Natural killer cell treated with Interleukin-12 subunit alpha and Interleukin-12 subunit beta and Interleukin-15 and Interleukin-18, amount 100 ng/mL, for 72 hours (primary cell): ENCODE measurements at regions not wholly inside any gene's neighbourhood (a gene's known extent, or its start where the extent isn't known, plus 50 kb on each side); places are given as distances from the start of the nearest gene placed in this dataset.

Experiments used
- ATAC-seq, 2 donors: fragments of 150-1000 bp; cut with Tn5 transposase in 1 of 2; sonication (Bioruptor Pico), chemical (Tn5 transposase) in 1 of 2; 2 replicates each; pipeline ENCODE4 v1.10.0; 2021
- DNase-seq: peaks from one replicate; pipeline ENCODE4 v3.0.0; 2022; ENCODE audit warnings: low spot score
- H3K27ac Mint-ChIP-seq, 2 donors: 1 replicate in 1 of 2; 2 replicates in 1 of 2; pipeline ENCODE4 v1.8.0; 2022; ENCODE audit warnings: mixed read lengths in 2 of 2, mild to moderate bottlenecking in 1 of 2, moderate library complexity in 1 of 2
- H3K27me3 Mint-ChIP-seq, 2 donors: 1 replicate in 1 of 2; 2 replicates in 1 of 2; pipeline ENCODE4 v1.8.0; 2022; ENCODE audit warnings: mixed read lengths in 2 of 2
- H3K36me3 Mint-ChIP-seq: one replicate; pipeline ENCODE4 v1.8.0; 2022; ENCODE audit warnings: mixed read lengths
- H3K4me1 Mint-ChIP-seq, 2 donors: 1 replicate in 1 of 2; 2 replicates in 1 of 2; pipeline ENCODE4 v1.8.0; 2022; ENCODE audit warnings: low read depth in 2 of 2, mixed read lengths in 2 of 2, mild to moderate bottlenecking in 1 of 2
- H3K4me3 Mint-ChIP-seq: one replicate; pipeline ENCODE4 v1.8.0; 2022; ENCODE audit warnings: mixed read lengths
- H3K9me3 Mint-ChIP-seq: 2 replicates; pipeline ENCODE4 v1.8.0; 2022; ENCODE audit warnings: mixed read lengths

DNA sequence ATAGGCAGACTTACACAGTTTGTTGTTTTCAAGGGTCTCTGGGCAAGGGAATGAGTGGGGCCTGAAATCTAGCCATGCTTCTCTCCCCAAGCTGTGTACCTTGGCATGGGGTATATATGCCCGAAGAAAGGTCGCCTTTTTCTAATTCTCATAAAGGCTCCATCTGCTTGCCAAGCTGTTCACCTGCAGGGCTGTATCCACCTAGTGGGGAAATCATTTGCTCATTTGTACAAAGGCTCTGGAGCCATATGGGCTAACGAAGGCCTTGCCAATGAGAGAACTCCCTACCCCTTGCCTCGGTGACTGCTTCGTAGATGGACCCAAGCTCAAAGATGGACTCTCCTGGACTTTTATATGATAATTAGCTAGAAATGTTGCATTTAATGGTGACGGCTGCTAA, 1097.0 kb downstream of the PDHA2 start:
- H3K36me3 Mint-ChIP-seq, result peaks cover 4% of the 10 kb centered on the region
- no peak overlapping the region for H3K4me3 Mint-ChIP-seq
- no peak for DNase-seq
- no peaks in the 10 kb centered on the region for H3K27me3 Mint-ChIP-seq
- no peaks in the 10 kb centered on the region for H3K4me1 Mint-ChIP-seq
- H3K9me3 Mint-ChIP-seq, result peaks cover 22% of the 10 kb centered on the region
- H3K27ac Mint-ChIP-seq, result no peak overlapping the region
- no peak for ATAC-seq

DNA sequence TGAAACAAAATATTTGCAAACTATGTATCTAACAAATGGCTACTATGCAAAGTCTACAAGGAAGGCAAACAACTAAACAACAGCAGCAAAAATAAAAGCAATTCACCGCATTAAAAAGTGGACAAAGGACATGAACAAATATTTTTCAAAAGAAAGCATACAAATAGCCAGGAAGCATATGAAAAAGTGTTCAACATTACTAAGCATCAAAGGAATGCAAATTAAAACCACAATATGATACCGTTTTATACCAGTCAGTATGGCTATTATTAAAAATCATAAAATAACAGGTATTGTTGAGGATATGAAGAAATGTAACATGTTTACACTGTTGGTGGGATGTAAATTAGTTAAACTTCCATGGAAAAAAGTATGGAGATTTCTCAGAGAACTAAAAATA, 1106.7 kb downstream of the PDHA2 start:
- Mint-ChIP-seq H3K27me3 (no peaks in the 10 kb centered on the region), H3K27ac (no peak overlapping the region), H3K9me3 (peaks cover 22% of the 10 kb centered on the region), H3K4me1 (no peaks in the 10 kb centered on the region), H3K4me3 (no peak overlapping the region), H3K36me3 (no peaks in the 10 kb centered on the region)
- DNase-seq (no peak), ATAC-seq (no peak)

DNA sequence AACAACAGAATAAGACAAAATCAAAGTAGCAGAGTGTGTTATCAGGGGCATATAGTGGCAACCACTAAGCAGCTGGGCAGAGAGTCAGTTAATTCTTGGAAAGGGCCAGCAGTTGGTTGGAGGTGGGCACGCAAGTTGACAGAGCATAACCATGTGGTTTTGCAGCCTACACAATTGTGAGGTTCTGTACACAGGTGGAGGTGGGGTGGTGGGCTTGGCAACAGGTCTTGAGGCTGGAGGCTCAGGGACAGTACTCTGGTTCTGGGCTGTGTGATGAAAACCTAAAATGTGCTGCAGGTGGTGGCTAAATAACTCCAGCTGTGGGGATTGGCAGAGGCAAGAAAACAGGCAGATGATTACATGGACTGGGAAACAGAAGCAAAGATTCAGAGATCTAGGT, 1112.7 kb downstream of the PDHA2 start:
- no peak overlapping the region for H3K4me3 Mint-ChIP-seq
- H3K27ac Mint-ChIP-seq, result no peak overlapping the region
- peaks cover 16% of the 10 kb centered on the region for H3K9me3 Mint-ChIP-seq

DNA sequence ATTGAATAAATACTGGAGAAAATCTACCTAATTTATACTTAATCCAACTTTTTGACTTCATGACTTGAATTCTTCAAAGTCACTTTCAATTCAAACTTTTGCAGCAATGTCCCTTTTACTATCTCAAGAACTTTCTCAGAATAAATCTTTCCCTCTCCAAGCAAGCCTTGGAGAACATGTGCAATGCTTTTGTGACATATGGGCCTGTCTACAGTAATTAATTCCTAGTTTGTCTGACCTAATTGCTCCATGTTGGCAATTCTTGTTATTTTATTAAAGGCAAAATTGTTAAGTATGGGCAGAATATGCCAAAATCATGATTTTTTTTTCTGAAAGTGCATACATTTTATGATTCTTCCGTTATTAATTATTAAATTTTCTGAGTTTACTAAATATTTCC, 1115.3 kb downstream of the PDHA2 start:
- H3K27me3 Mint-ChIP-seq, result no peaks in the 10 kb centered on the region
- no peak overlapping the region for H3K4me3 Mint-ChIP-seq
- H3K36me3 Mint-ChIP-seq, result no peaks in the 10 kb centered on the region
- no peak for ATAC-seq
- H3K4me1 Mint-ChIP-seq, result no peaks in the 10 kb centered on the region
- no peak overlapping the region for H3K27ac Mint-ChIP-seq
- H3K9me3 Mint-ChIP-seq, result peaks cover 10% of the 10 kb centered on the region
- DNase-seq, result no peak

More for the DNA sequence above, 1112.7 kb downstream of the PDHA2 start:
- Mint-ChIP-seq H3K36me3 (no peaks in the 10 kb centered on the region), H3K27me3 (no peaks in the 10 kb centered on the region), H3K4me1 (no peaks in the 10 kb centered on the region)
- ATAC-seq (no peak), DNase-seq (no peak)

DNA sequence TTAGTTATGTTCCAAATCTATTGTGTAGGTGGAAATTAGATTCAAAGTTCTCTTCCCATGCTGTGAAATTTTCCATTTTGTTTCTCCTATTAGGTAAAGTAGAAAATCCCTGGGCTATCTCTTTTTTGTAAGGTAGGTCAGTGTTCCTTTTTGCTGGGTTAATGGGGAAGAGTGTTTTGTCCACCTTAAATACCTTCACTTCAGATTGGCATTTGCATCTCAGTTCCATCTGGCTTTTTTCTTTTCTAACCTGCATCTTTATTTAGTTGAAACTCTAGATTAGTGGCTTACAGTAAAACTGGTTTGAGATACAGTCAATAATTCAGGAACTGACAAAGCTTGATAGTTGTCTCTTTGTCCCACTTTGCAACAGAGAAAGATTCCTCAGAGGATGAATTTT, 1115.8 kb downstream of the PDHA2 start:
- Mint-ChIP-seq H3K27me3 (no peaks in the 10 kb centered on the region), H3K4me3 (no peak overlapping the region), H3K9me3 (peaks cover 10% of the 10 kb centered on the region), H3K4me1 (no peaks in the 10 kb centered on the region), H3K36me3 (no peaks in the 10 kb centered on the region), H3K27ac (no peak overlapping the region)
- ATAC-seq (no peak), DNase-seq (no peak)

DNA sequence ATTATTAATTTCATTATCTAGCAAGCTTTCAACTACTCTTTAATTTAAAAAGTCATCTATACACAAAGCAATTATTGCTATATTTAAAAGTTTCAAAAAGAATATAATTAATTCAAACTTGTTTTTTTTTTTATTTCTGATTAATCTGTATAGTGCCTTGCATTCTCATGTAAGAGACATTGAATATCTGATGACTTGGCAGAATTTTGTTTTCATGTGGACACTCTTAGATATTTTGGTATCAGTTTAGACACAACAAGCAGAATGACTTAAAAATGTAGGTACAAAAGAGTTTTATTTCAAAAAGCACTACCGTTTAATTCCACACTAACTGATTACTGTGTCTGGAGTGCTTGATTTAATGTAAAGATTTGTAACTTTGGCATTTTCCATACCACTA, 1129.6 kb downstream of the PDHA2 start:
- no peak for ATAC-seq
- Mint-ChIP-seq H3K27ac (no peak overlapping the region), H3K4me1 (no peaks in the 10 kb centered on the region), H3K27me3 (no peaks in the 10 kb centered on the region), H3K4me3 (no peak overlapping the region), H3K36me3 (peaks cover 5% of the 10 kb centered on the region), H3K9me3 (peaks cover 5% of the 10 kb centered on the region)
- no peak for DNase-seq

DNA sequence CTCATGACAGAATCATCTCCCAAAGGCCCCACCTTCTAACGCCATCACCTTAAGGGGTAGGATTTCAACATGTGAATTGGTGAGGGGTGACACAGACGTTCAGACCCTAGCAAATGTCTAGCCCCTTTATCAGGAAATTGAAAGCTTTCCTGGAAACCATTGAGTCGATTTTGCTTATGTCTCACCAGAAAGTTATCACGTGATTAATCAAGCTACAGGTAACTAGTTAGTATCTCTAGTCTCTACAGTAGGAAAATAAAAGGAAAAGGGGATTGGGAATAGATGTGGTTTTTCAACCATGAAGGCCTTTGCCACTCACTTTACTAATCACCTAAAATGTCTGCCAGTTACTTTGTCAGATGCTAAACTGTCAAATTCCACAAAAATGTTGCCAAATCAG, 1133.0 kb downstream of the PDHA2 start:
- H3K36me3 Mint-ChIP-seq, result no peaks in the 10 kb centered on the region
- no peaks in the 10 kb centered on the region for H3K4me1 Mint-ChIP-seq
- no peaks in the 10 kb centered on the region for H3K27me3 Mint-ChIP-seq
- H3K27ac Mint-ChIP-seq, result no peak overlapping the region
- ATAC-seq (no peak), DNase-seq (no peak)
- H3K4me3 Mint-ChIP-seq, result no peak overlapping the region
- no peaks in the 10 kb centered on the region for H3K9me3 Mint-ChIP-seq

DNA sequence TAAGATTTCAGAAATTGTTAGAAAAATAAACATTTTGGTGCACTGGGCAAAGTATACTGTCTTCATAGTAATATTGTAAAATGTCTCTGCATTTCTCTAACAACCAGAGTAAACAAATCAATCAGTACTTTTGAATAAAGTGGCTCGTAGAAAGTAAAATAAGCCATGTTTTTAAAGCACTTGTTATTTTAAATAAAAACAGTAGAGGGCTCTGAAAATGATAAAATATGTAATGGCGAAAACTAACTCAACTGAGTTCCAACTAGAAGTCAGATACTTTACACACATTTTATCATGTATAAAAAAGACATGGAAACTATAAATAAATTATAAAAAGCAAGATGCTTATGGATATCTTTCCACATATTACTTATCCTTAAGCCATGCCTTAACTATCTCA, 1134.4 kb downstream of the PDHA2 start:
- ATAC-seq (no peak), DNase-seq (no peak)
- Mint-ChIP-seq H3K4me3 (no peak overlapping the region), H3K9me3 (peaks cover 3% of the 10 kb centered on the region), H3K4me1 (no peaks in the 10 kb centered on the region), H3K27me3 (no peaks in the 10 kb centered on the region), H3K36me3 (no peaks in the 10 kb centered on the region), H3K27ac (no peak overlapping the region)

DNA sequence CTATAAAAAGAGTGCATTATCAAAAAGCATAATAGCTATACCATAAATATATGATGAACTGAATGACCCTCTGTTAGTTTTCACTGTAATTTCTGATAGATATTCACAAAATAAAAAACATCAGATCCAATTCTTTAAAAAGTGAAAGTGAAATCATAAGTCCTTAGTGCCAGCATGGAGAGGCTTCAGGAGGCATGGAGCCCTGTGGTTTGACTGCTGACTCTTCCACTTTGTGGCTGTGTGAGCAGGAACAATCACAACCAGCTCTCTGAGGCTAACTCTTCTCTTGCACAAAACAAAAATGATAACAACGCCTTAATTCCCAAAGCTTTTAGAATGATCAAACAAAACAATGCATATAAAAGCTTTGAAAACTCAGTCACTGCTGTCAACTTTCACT, 1143.9 kb downstream of the PDHA2 start:
- Mint-ChIP-seq H3K9me3 (peaks cover 20% of the 10 kb centered on the region), H3K36me3 (peaks cover 6% of the 10 kb centered on the region), H3K27ac (no peak overlapping the region), H3K4me3 (no peak overlapping the region), H3K27me3 (no peaks in the 10 kb centered on the region), H3K4me1 (no peaks in the 10 kb centered on the region)
- ATAC-seq (no peak), DNase-seq (no peak)

DNA sequence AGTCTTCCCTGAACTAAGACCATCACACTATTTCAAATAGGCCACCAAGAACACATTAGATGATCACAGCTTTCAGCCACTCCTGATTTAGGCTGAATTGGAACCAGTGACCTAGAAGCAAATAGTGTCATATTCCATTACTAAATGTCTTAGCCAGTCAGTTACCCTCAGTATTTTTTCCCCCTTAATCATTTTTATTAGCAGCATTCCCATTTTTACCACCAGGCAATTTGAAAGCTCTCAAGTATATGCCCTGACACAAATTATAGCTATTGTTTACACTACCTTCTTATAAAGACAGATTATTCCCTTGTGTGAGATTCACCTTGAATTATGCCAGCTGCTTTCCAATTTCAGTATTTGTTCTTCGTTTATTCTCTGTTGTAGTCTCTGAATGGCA, 1146.9 kb downstream of the PDHA2 start:
- Mint-ChIP-seq H3K9me3 (peaks cover 17% of the 10 kb centered on the region), H3K27ac (no peak overlapping the region), H3K4me1 (no peaks in the 10 kb centered on the region), H3K4me3 (no peak overlapping the region), H3K27me3 (no peaks in the 10 kb centered on the region), H3K36me3 (peaks cover 6% of the 10 kb centered on the region)
- DNase-seq (no peak), ATAC-seq (no peak)

DNA sequence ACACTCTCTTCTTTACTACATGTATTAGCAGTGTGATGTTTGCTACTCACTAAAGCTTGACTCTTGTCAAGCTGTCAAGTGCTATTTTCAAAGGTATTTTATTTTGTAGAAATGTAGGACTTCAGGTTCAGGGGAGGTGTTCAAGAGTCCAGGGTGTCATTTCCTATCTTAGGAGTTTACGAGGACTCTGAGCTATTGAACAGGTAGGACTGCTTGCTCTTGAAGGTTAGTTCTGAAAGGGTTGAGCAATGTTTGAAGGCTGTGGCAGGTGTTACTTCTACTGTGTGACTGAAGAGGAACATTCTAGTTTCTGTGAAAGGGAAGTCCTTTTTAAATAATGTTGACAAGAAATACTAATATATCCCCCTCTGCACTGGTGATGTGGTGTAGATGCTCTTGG, 1151.2 kb downstream of the PDHA2 start:
- Mint-ChIP-seq H3K4me1 (no peaks in the 10 kb centered on the region), H3K9me3 (peaks cover 19% of the 10 kb centered on the region), H3K36me3 (peaks cover 6% of the 10 kb centered on the region), H3K27me3 (no peaks in the 10 kb centered on the region), H3K27ac (no peak overlapping the region), H3K4me3 (no peak overlapping the region)
- DNase-seq (no peak), ATAC-seq (no peak)

DNA sequence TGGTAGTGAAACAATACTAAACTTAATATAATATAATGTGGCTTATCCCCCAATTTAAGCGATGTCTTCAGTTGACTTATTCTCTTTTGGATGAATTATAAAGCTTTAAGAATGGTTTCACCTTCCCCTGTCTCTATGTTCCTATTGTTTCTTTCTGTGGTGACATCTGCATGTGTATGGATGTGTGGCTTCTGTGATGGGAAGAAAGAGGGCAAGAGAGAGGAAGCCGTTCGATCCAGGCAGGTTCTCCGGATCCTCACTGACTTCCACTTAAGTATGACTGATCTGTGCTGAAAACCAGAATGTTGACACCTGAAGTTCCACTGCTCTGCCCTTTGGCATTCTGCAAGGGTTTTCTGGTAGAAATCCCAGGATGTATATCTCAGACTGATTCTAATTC, 1150.8 kb downstream of the STPG2 start:
- Mint-ChIP-seq H3K4me1 (no peaks in the 10 kb centered on the region), H3K9me3 (peaks cover 17% of the 10 kb centered on the region), H3K27me3 (no peaks in the 10 kb centered on the region), H3K27ac (no peak overlapping the region), H3K36me3 (peaks cover 6% of the 10 kb centered on the region), H3K4me3 (no peak overlapping the region)
- ATAC-seq, result no peak
- DNase-seq, result no peak

DNA sequence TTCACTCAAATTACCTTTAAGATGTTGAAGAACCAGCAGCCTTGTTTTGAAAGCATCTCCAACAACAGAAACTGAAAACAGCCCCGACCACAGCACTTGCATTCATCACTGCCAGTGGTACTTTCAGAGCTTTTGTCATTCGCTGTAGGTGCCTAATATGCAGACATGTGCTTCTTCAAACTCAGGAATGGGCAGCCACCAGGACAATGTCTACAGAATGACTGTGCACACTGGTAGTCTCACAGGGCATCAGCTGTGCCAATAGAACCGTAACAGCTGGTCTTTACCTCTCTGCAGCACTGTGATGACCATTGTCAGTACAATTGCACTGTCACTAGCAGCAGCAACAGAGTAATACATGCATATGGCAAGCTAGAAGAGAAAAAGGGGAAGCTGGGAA, 1149.7 kb downstream of the STPG2 start:
- Mint-ChIP-seq H3K27ac (no peak overlapping the region), H3K27me3 (no peaks in the 10 kb centered on the region), H3K9me3 (peaks cover 18% of the 10 kb centered on the region), H3K36me3 (peaks cover 2% of the 10 kb centered on the region), H3K4me1 (no peaks in the 10 kb centered on the region), H3K4me3 (no peak overlapping the region)
- ATAC-seq (no peak), DNase-seq (no peak)

DNA sequence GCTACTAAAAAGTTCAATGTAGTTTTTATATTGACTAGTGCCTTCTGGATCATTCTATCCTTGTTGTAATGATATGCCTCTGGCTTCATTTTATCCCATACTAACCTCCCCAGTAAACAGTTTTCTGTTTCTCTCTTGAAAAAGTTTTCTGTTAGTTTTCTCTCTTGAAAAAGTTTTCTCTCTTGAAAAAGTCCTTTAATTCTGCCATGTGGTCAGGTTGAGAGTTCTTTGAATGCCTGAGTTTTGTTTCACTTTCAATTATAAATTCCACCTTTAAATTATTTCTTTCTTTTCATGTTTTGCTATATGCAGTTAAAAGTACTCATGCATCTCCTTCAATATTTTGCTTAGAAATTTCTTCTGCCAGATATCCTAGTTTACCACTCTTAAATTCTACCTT, 1139.6 kb downstream of the STPG2 start:
- ATAC-seq, result no peak
- Mint-ChIP-seq H3K9me3 (peaks cover 12% of the 10 kb centered on the region), H3K27me3 (no peaks in the 10 kb centered on the region), H3K4me1 (no peaks in the 10 kb centered on the region), H3K27ac (no peak overlapping the region), H3K36me3 (no peaks in the 10 kb centered on the region), H3K4me3 (no peak overlapping the region)
- no peak for DNase-seq

DNA sequence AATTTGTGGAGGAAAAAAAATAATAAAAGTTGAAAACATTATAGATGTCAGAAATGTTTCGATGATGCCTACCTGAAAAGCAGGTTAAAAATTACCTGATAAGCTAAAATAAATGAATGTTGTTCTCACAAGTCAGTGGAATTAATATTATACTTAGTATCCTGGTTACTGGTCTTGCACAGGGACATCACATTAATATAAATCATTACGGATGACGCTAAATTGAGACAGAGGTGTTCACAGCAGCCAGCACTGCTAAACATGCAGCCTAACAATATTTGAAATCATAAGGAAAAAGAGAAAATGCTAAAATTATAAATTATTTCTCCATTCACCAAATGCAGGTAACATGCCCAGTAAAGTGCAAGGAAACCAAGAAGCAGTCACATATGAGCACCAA, 1130.0 kb downstream of the STPG2 start:
- Mint-ChIP-seq H3K4me3 (no peak overlapping the region), H3K27ac (no peak overlapping the region), H3K27me3 (no peaks in the 10 kb centered on the region), H3K9me3 (peaks cover 15% of the 10 kb centered on the region), H3K4me1 (no peaks in the 10 kb centered on the region), H3K36me3 (no peaks in the 10 kb centered on the region)
- ATAC-seq (no peak), DNase-seq (no peak)
